T-cell (primary cell): ENCODE measurements at regions not wholly inside any gene's neighbourhood (a gene's known extent, or its start where the extent isn't known, plus 50 kb on each side); places are given as distances from the start of the nearest gene placed in this dataset.

Experiments used
- ATAC-seq, 4 experiments: fragments of 200-7000 bp in 3 of 4; fragments of 150-1000 bp in 1 of 4; cut with Tn5 transposase; replicated peaks in 1 of 4; 1 replicate in 3 of 4; 2 replicates in 1 of 4; pipeline ENCODE4 v1.10.0; 2021; ENCODE audit warnings: moderate library complexity in 3 of 4, mild to moderate bottlenecking in 2 of 4, moderate number of reproducible peaks in 1 of 4
- CTCF ChIA-PET, 2 donors: fragments of 300-600 bp; sonication (Branson Sonifier 250); formaldehyde crosslinking; loops; one replicate each; lab custom pipeline; 2022; ENCODE audit warnings: antibody characterized with exemption in 2 of 2; lab: Charles Lee
- POLR2A ChIA-PET, 2 donors: fragments of 300-600 bp; sonication (Branson Sonifier 250); formaldehyde crosslinking; loops; one replicate each; lab custom pipeline; 2022; ENCODE audit warnings: antibody characterized with exemption in 2 of 2; lab: Charles Lee
- DNase-seq, 35 experiments: peaks; one replicate each; pipeline versions ENCODE4 v3.0.0 to v3.0.0-alpha.2; 2013 to 2023
- H3K27ac ChIP-seq: one replicate; pipeline ENCODE4 v1.5.1; 2013; ENCODE audit warnings: low read length
- H3K27me3 ChIP-seq, 2 experiments: replicated peaks in 1 of 2; 1 replicate in 1 of 2; 2 replicates in 1 of 2; pipeline versions ENCODE4 v1.6.1 to v1.7.0; 2013; ENCODE audit warnings: low read length in 1 of 2, mixed read lengths in 1 of 2; ENCODE audit not compliant: control insufficient read depth in 2 of 2, insufficient read depth in 2 of 2; ENCODE audit errors: extremely low read depth in 1 of 2
- H3K36me3 ChIP-seq, 2 donors: 1 replicate in 1 of 2; 2 replicates in 1 of 2; pipeline versions ENCODE4 v1.6.1 to v1.7.0; 2013; ENCODE audit warnings: low read length in 1 of 2; ENCODE audit not compliant: control insufficient read depth in 2 of 2, insufficient read depth in 1 of 2; ENCODE audit errors: extremely low read depth in 1 of 2
- H3K4me1 ChIP-seq, 2 experiments: 1 replicate in 1 of 2; 2 replicates in 1 of 2; pipeline versions ENCODE4 v1.6.1 to v1.7.0; 2013; ENCODE audit warnings: low read length in 2 of 2, mixed read lengths in 1 of 2; ENCODE audit not compliant: insufficient read depth in 2 of 2, control insufficient read depth in 1 of 2; ENCODE audit errors: extremely low read depth in 1 of 2
- H3K4me3 ChIP-seq, 2 donors: 1 replicate in 1 of 2; 2 replicates in 1 of 2; pipeline versions ENCODE4 v1.5.1 to v1.7.0; 2013; ENCODE audit warnings: mild to moderate bottlenecking in 2 of 2, low read length in 1 of 2, moderate library complexity in 1 of 2; ENCODE audit not compliant: control insufficient read depth in 1 of 2; ENCODE audit errors: extremely low read depth in 1 of 2
- H3K9me3 ChIP-seq: 2 replicates; pipeline ENCODE4 v1.7.0; 2013
- H3K27ac Mint-ChIP-seq, 2 donors: one replicate each; pipeline ENCODE4 v1.8.0; 2020 to 2021; ENCODE audit warnings: mild to moderate bottlenecking in 2 of 2, mixed read lengths in 2 of 2
- H3K27me3 Mint-ChIP-seq, 2 donors: one replicate each; pipeline ENCODE4 v1.8.0; 2021 to 2022; ENCODE audit warnings: mixed read lengths in 2 of 2
- H3K36me3 Mint-ChIP-seq: one replicate; pipeline ENCODE4 v1.8.0; 2021; ENCODE audit warnings: mixed read lengths
- H3K4me1 Mint-ChIP-seq, 3 donors: one replicate each; pipeline ENCODE4 v1.8.0; 2020 to 2022; ENCODE audit warnings: mixed read lengths in 3 of 3, mild to moderate bottlenecking in 1 of 3
- H3K4me3 Mint-ChIP-seq, 3 donors: one replicate each; pipeline ENCODE4 v1.8.0; 2020 to 2022; ENCODE audit warnings: mild to moderate bottlenecking in 3 of 3, mixed read lengths in 3 of 3, moderate library complexity in 3 of 3
- H3K9me3 Mint-ChIP-seq, 3 donors: one replicate each; pipeline ENCODE4 v1.8.0; 2020 to 2022; ENCODE audit warnings: mixed read lengths in 3 of 3
- WGBS: methylation state at CpG from one replicate; pipeline ENCODE4 v1.1.5; 2013; ENCODE audit warnings: missing lambda C conversion rate; ENCODE audit not compliant: insufficient coverage; 5-methylcytosine and 5-hydroxymethylcytosine counted together

- no peaks in the 10 kb centered on the region for H3K27me3 ChIP-seq
- Mint-ChIP-seq H3K4me3 (no peak overlapping the region), H3K9me3 (peaks cover 4% of the 10 kb centered on the region in 3 donors), H3K36me3 (no peaks in the 10 kb centered on the region), H3K27ac (no peak overlapping the region), H3K27me3 (no peaks in the 10 kb centered on the region), H3K4me1 (no peaks in the 10 kb centered on the region)
- ATAC-seq (no peak), DNase-seq (no peak)
- ChIA-PET CTCF (no interaction called here), POLR2A (interaction anchor here in 1 of 2 donors (0.7 kb wide), 1 partner anchor 10 kb away, joined by 4 read pairs; no protein-coding TSS in a partner anchor)
- H3K9me3 ChIP-seq = no peaks in the 10 kb centered on the region
- H3K27ac ChIP-seq = no peak overlapping the region
- no peaks in the 10 kb centered on the region for H3K4me1 ChIP-seq
- 47% methylated on average over 2 of the region's 3 CpGs for WGBS
- no peaks in the 10 kb centered on the region for H3K36me3 ChIP-seq
- H3K4me3 ChIP-seq = no peak overlapping the region
Observed at GRCh38 chr7:32142649-32143048, 72.4 kb upstream of the PDE1C start.

GRCh38 chr7:32140210-32140939, 70.2 kb upstream of the PDE1C start:
- Histone ChIP-seq H3K27me3 (no peaks in the 10 kb centered on the region), H3K9me3 (no peaks in the 10 kb centered on the region), H3K36me3 (no peaks in the 10 kb centered on the region), H3K4me1 (no peaks in the 10 kb centered on the region), H3K27ac (no peak overlapping the region), H3K4me3 (no peak overlapping the region)
- ChIA-PET POLR2A (no interaction called here), CTCF (no interaction called here)
- 100% methylated on average over 1 of the region's 5 CpGs for WGBS
- H3K4me3 Mint-ChIP-seq = no peak overlapping the region
- H3K27ac Mint-ChIP-seq = no peak overlapping the region
- peaks cover 4 to 8% (median 7%) of the 10 kb centered on the region in 3 donors for H3K9me3 Mint-ChIP-seq
- H3K4me1 Mint-ChIP-seq = no peaks in the 10 kb centered on the region
- DNase-seq (no peak), ATAC-seq (no peak)
- no peaks in the 10 kb centered on the region for H3K27me3 Mint-ChIP-seq
- H3K36me3 Mint-ChIP-seq = no peaks in the 10 kb centered on the region

- Mint-ChIP-seq H3K27ac (no peak overlapping the region), H3K4me3 (no peak overlapping the region), H3K9me3 (peaks cover 3 to 21% (median 20%) of the 10 kb centered on the region in 3 donors), H3K27me3 (no peaks in the 10 kb centered on the region), H3K4me1 (no peaks in the 10 kb centered on the region), H3K36me3 (no peaks in the 10 kb centered on the region)
- ATAC-seq (no peak), DNase-seq (no peak)
- Histone ChIP-seq H3K4me3 (no peak overlapping the region), H3K4me1 (no peaks in the 10 kb centered on the region), H3K9me3 (no peaks in the 10 kb centered on the region), H3K27ac (no peak overlapping the region), H3K36me3 (no peaks in the 10 kb centered on the region), H3K27me3 (no peaks in the 10 kb centered on the region)
- WGBS = no CpG with 5 or more reads among the region's 2 CpGs
- ChIA-PET CTCF (no interaction called here), POLR2A (no interaction called here)
Observed at GRCh38 chr7:32137059-32137458, 66.9 kb upstream of the PDE1C start.

- H3K4me1 ChIP-seq = no peaks in the 10 kb centered on the region
- no peak for DNase-seq
- POLR2A ChIA-PET = no interaction called here
- CTCF ChIA-PET = no interaction called here
- H3K27ac ChIP-seq = no peak overlapping the region
- no peaks in the 10 kb centered on the region for H3K27me3 ChIP-seq
- Mint-ChIP-seq H3K4me1 (no peaks in the 10 kb centered on the region), H3K4me3 (no peak overlapping the region), H3K36me3 (no peaks in the 10 kb centered on the region), H3K27me3 (no peaks in the 10 kb centered on the region), H3K9me3 (peaks cover 6 to 24% (median 17%) of the 10 kb centered on the region in 3 donors), H3K27ac (no peak overlapping the region)
- H3K4me3 ChIP-seq = no peak overlapping the region
- no peaks in the 10 kb centered on the region for H3K36me3 ChIP-seq
- 60% methylated on average over 1 of the region's 1 CpG for WGBS
- no peak for ATAC-seq
- H3K9me3 ChIP-seq = no peaks in the 10 kb centered on the region
Observed at GRCh38 chr7:32131091-32131490, 60.9 kb upstream of the PDE1C start.

GRCh38 chr7:32126843-32127242, 56.6 kb upstream of the PDE1C start:
- Mint-ChIP-seq H3K9me3 (peaks cover 14 to 26% (median 18%) of the 10 kb centered on the region in 3 donors), H3K27me3 (no peaks in the 10 kb centered on the region), H3K27ac (no peak overlapping the region), H3K36me3 (no peaks in the 10 kb centered on the region), H3K4me3 (no peak overlapping the region), H3K4me1 (no peaks in the 10 kb centered on the region)
- WGBS = no CpG with 5 or more reads among the region's 1 CpG
- Histone ChIP-seq H3K36me3 (no peaks in the 10 kb centered on the region), H3K27me3 (no peaks in the 10 kb centered on the region), H3K4me3 (no peak overlapping the region), H3K27ac (no peak overlapping the region), H3K9me3 (no peaks in the 10 kb centered on the region), H3K4me1 (no peaks in the 10 kb centered on the region)
- ChIA-PET CTCF (no interaction called here), POLR2A (no interaction called here)
- ATAC-seq = no peak
- no peak for DNase-seq
